ENCODE measurements at regions not wholly inside any gene's neighbourhood (a gene's known extent, or its start where the extent isn't known, plus 50 kb on each side); places are given as distances from the start of the nearest gene placed in this dataset.
"Not testable (repeated sequence)": the region's sequence is repeated elsewhere in the genome, so short reads cannot be mapped to it uniquely, and the experiment has no call there.

- no peak for DNase-seq (ENCODE audit: low read depth in 2 of 2)
Measured at GRCh38 chr1:30660241-30660640, 63.1 kb downstream of the MATN1 start.

- no peak for DNase-seq (ENCODE audit: low read depth in 2 of 2)
Measured at GRCh38 chr1:30659702-30660101, 63.7 kb downstream of the MATN1 start.

- not testable (repeated sequence) for DNase-seq (ENCODE audit: low read depth in 2 of 2)
Measured at GRCh38 chr1:30658375-30658774, 65.0 kb downstream of the MATN1 start.

- DNase-seq (ENCODE audit: low read depth in 2 of 2) = no peak
Measured at GRCh38 chr1:30658014-30658336, 65.4 kb downstream of the MATN1 start.

- DNase-seq (ENCODE audit: low read depth in 2 of 2) = no peak
Measured at GRCh38 chr1:30657131-30658013, 66.0 kb downstream of the MATN1 start.

- DNase-seq (ENCODE audit: low read depth in 2 of 2) = no peak
Measured at GRCh38 chr1:30656171-30656940, 67.0 kb downstream of the MATN1 start.

- DNase-seq (ENCODE audit: low read depth in 2 of 2) = no peak
Measured at GRCh38 chr1:30655672-30656071, 67.7 kb downstream of the MATN1 start.

- DNase-seq (ENCODE audit: low read depth in 2 of 2) = no peak
Measured at GRCh38 chr1:30654188-30654587, 69.2 kb downstream of the MATN1 start.

- DNase-seq (ENCODE audit: low read depth in 2 of 2) = no peak
Measured at GRCh38 chr1:30652152-30652841, 71.1 kb downstream of the MATN1 start.

- DNase-seq (ENCODE audit: low read depth in 2 of 2) = not testable (repeated sequence)
Measured at GRCh38 chr1:30651395-30651794, 72.0 kb downstream of the MATN1 start.

- DNase-seq (ENCODE audit: low read depth in 2 of 2) = no peak
Measured at GRCh38 chr1:30650968-30651320, 72.4 kb downstream of the MATN1 start.

- DNase-seq (ENCODE audit: low read depth in 2 of 2) = no peak
Measured at GRCh38 chr1:30650038-30650967, 73.1 kb downstream of the MATN1 start.

GRCh38 chr1:30649321-30649991, 73.9 kb downstream of the MATN1 start:
- DNase-seq (ENCODE audit: low read depth in 2 of 2) = no peak

- no peak for DNase-seq (ENCODE audit: low read depth in 2 of 2)
Measured at GRCh38 chr1:30648408-30649000, 74.9 kb downstream of the MATN1 start.

- no peak for DNase-seq (ENCODE audit: low read depth in 2 of 2)
Measured at GRCh38 chr1:30645807-30646206, 77.6 kb downstream of the MATN1 start.

- no peak for DNase-seq (ENCODE audit: low read depth in 2 of 2)
Measured at GRCh38 chr1:30642391-30643120, 80.8 kb downstream of the MATN1 start.

- no peak for DNase-seq (ENCODE audit: low read depth in 2 of 2)
Measured at GRCh38 chr1:30641572-30642353, 81.6 kb downstream of the MATN1 start.

GRCh38 chr1:30639881-30640452, 83.4 kb downstream of the MATN1 start:
- no peak for DNase-seq (ENCODE audit: low read depth in 2 of 2)

- no peak for DNase-seq (ENCODE audit: low read depth in 2 of 2)
Measured at GRCh38 chr1:30638811-30639210, 84.6 kb downstream of the MATN1 start.
